Neural cell (in vitro differentiated cells): ENCODE measurements at regions not wholly inside any gene's neighbourhood (a gene's known extent, or its start where the extent isn't known, plus 50 kb on each side); places are given as distances from the start of the nearest gene placed in this dataset.
A peak's percentile ranks its signal among the peaks of the same experiment; 100 is the strongest.

Experiments
- H2AFZ ChIP-seq: fragments of 200-600, 300-800 bp; sonication (generic), shearing (Covaris generic); 2 replicates; pipeline ENCODE4 v1.6.0; 2014; ENCODE audit warnings: low read depth, mild to moderate bottlenecking, antibody characterized with exemption, low read length, moderate library complexity
- H3F3A ChIP-seq: fragments of 200-600 bp; shearing (Covaris generic); 2 replicates; pipeline ENCODE4 v1.6.1; 2016; ENCODE audit warnings: mild to moderate bottlenecking, moderate library complexity, mixed read lengths, antibody characterized with exemption, low read length; ENCODE audit not compliant: insufficient read depth, poor library complexity, severe bottlenecking
- H3K27ac ChIP-seq: fragments of 200-600, 300-800 bp; sonication (generic), shearing (Covaris generic); 2 replicates; pipeline ENCODE4 v1.5.1; 2014; ENCODE audit warnings: mild to moderate bottlenecking, low read length, moderate library complexity
- H3K27me3 ChIP-seq: fragments of 300-800, 200-600 bp; sonication (generic), shearing (Covaris generic); 2 replicates; pipeline ENCODE4 v1.6.0; 2014; ENCODE audit warnings: mild to moderate bottlenecking, low read depth, low read length, moderate library complexity; ENCODE audit not compliant: insufficient read depth
- H3K36me3 ChIP-seq: fragments of 300-800, 200-600 bp; sonication (generic), shearing (Covaris generic); 2 replicates; pipeline ENCODE4 v1.5.1; 2014; ENCODE audit warnings: mild to moderate bottlenecking, antibody characterized with exemption, low read length, moderate library complexity; ENCODE audit not compliant: insufficient read depth
- H3K4me2 ChIP-seq: fragments of 300-800, 200-600 bp; sonication (generic), shearing (Covaris generic); 2 replicates; pipeline ENCODE4 v1.6.0; 2014; ENCODE audit warnings: mild to moderate bottlenecking, low read length
- H3K4me3 ChIP-seq: fragments of 300-800, 200-600 bp; sonication (generic), shearing (Covaris generic); 2 replicates; pipeline ENCODE4 v1.5.1; 2014; ENCODE audit warnings: mild to moderate bottlenecking, low read length, moderate library complexity
- H3K79me2 ChIP-seq: fragments of 200-600 bp; shearing (Covaris generic); replicated peaks from 2 replicates; pipeline ENCODE4 v1.6.0; 2014; ENCODE audit warnings: mild to moderate bottlenecking, low read length, moderate library complexity; ENCODE audit not compliant: insufficient read depth
- H3K9ac ChIP-seq: fragments of 300-800, 200-600 bp; sonication (generic), shearing (Covaris generic); 2 replicates; pipeline ENCODE4 v1.6.1; 2016; ENCODE audit warnings: mild to moderate bottlenecking, low read length, mixed read lengths
- H3K9me2 ChIP-seq: fragments of 200-600 bp; shearing (Covaris generic); 2 replicates; pipeline ENCODE4 v1.6.1; 2016; ENCODE audit warnings: mild to moderate bottlenecking, low read length, mixed read lengths; ENCODE audit not compliant: insufficient read depth
- H3K9me3 ChIP-seq: fragments of 200-600, 300-800 bp; sonication (generic), shearing (Covaris generic); 2 replicates; pipeline ENCODE4 v1.6.1; 2016; ENCODE audit warnings: mild to moderate bottlenecking, mixed run types, low read length, moderate library complexity, mixed read lengths
- H4K20me1 ChIP-seq: fragments of 200-600 bp; shearing (Covaris generic); 2 replicates; pipeline ENCODE4 v1.6.1; 2016; ENCODE audit warnings: mild to moderate bottlenecking, mixed run types; ENCODE audit not compliant: insufficient read depth
- EP300 ChIP-seq: fragments of 450-650 bp; conservative IDR thresholded peaks from 2 replicates; pipeline ENCODE4 v1.6.1; 2014; ENCODE audit warnings: antibody characterized with exemption, mild to moderate bottlenecking, moderate library complexity; ENCODE audit not compliant: poor library complexity, severe bottlenecking
- EZH2 ChIP-seq: fragments of 200-600, 300-800 bp; shearing (Covaris generic), sonication (generic); IDR thresholded peaks from 2 replicates; pipeline ENCODE4 v1.6.1; 2014; ENCODE audit warnings: antibody characterized with exemption, low read length, borderline replicate concordance, mild to moderate bottlenecking; ENCODE audit not compliant: insufficient read depth, poor library complexity, severe bottlenecking
- MXI1 ChIP-seq: fragments of 450-650 bp; conservative IDR thresholded peaks from 2 replicates; pipeline ENCODE4 v1.6.1; 2014; ENCODE audit warnings: antibody characterized with exemption, mild to moderate bottlenecking; ENCODE audit not compliant: poor library complexity, severe bottlenecking
- POLR2AphosphoS5 ChIP-seq: IDR thresholded peaks from 2 replicates; pipeline ENCODE4 v1.6.1; 2012
- RAD21 ChIP-seq: fragments of 450-650 bp; conservative IDR thresholded peaks from 2 replicates; pipeline ENCODE4 v1.6.1; 2014; ENCODE audit warnings: antibody characterized with exemption, mild to moderate bottlenecking, moderate library complexity
- SMC3 ChIP-seq: fragments of 450-650 bp; conservative IDR thresholded peaks from 2 replicates; pipeline ENCODE4 v1.6.1; 2014; ENCODE audit warnings: antibody characterized with exemption, mild to moderate bottlenecking, moderate library complexity; ENCODE audit not compliant: poor library complexity
- TAF1 ChIP-seq: IDR thresholded peaks from 2 replicates; pipeline ENCODE4 v1.6.1; 2012; ENCODE audit warnings: low read depth
- TF ChIP-seq, protein P1 (sequence below): fragments of 450-650 bp; IDR thresholded peaks from 2 replicates; pipeline ENCODE4 v1.5.1; 2014; ENCODE audit warnings: antibody characterized with exemption, mild to moderate bottlenecking, moderate library complexity; ENCODE audit not compliant: poor library complexity, severe bottlenecking
- TF ChIP-seq, protein P2 (sequence below): IDR thresholded peaks from 2 replicates; pipeline ENCODE4 v1.6.1; 2012; ENCODE audit warnings: borderline replicate concordance

DNA sequence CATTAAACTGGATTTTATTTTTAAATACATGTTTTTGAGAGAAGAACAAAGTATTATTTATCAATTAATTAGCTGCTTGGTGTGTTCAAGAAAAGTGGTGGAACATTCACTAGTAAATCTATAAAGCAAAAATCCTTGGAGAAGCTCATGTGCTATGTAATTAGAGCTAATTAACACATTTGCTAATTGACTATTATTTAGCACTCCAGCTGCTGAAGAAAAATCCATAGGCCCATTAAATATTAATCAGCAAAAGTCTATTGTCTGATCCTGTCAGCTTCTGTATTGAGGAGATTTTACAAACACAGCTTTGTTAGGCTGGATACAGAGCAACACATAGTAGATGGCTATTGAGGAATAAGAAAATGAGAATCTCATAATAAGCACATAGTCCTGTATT is 336.1 kb downstream of the RBM43 start:
- Histone ChIP-seq H3K9ac (peak overlapping the region; percentile 45), H3K9me2 (no peaks in the 10 kb centered on the region), H3K4me2 (peak overlapping the region; percentile 1), H3K9me3 (no peaks in the 10 kb centered on the region), H3K27me3 (no peaks in the 10 kb centered on the region), H3K36me3 (no peaks in the 10 kb centered on the region), H3K4me3 (peak overlapping the region; percentile 41), H2AFZ (no peak overlapping the region), H3F3A (no peaks in the 10 kb centered on the region), H3K27ac (peak overlapping the region; percentile 83), H4K20me1 (no peaks in the 10 kb centered on the region), H3K79me2 (no peaks in the 10 kb centered on the region)
- TF ChIP-seq POLR2AphosphoS5 = no peak
- TF ChIP-seq, protein P1, sequence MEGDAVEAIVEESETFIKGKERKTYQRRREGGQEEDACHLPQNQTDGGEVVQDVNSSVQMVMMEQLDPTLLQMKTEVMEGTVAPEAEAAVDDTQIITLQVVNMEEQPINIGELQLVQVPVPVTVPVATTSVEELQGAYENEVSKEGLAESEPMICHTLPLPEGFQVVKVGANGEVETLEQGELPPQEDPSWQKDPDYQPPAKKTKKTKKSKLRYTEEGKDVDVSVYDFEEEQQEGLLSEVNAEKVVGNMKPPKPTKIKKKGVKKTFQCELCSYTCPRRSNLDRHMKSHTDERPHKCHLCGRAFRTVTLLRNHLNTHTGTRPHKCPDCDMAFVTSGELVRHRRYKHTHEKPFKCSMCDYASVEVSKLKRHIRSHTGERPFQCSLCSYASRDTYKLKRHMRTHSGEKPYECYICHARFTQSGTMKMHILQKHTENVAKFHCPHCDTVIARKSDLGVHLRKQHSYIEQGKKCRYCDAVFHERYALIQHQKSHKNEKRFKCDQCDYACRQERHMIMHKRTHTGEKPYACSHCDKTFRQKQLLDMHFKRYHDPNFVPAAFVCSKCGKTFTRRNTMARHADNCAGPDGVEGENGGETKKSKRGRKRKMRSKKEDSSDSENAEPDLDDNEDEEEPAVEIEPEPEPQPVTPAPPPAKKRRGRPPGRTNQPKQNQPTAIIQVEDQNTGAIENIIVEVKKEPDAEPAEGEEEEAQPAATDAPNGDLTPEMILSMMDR = no peak
- no peak for TF ChIP-seq EP300
- no peak for TF ChIP-seq RAD21
- no peak for TF ChIP-seq SMC3

DNA sequence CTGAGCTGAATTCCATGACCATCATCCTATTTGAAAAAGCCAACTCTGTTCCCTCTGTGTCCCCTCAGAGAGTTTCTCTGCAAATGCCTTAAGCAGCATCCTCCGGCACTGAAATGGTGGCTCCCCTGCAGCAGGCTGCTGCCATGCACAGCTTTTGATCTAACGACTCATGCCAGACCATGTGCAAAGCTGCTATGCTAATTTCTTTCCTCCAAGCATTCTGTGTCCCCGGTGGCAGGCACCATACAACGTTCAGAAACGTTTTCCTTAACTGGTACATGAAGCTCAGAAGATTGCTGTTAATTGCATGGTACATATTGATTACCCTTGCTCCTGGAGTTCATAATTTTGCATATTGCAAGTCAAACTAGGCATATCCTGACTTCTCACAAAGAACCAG is 336.8 kb downstream of the RBM43 start:
- H3K36me3 ChIP-seq = no peaks in the 10 kb centered on the region
- no peaks in the 10 kb centered on the region for H3K79me2 ChIP-seq
- TF ChIP-seq POLR2AphosphoS5 (peak; percentile 30), MXI1 (no peak), TAF1 (no peak), SMC3 (peak; percentile 51), EZH2 (no peak), RAD21 (peak; percentile 51), EP300 (peak; percentile 60)
- TF ChIP-seq, protein P2, sequence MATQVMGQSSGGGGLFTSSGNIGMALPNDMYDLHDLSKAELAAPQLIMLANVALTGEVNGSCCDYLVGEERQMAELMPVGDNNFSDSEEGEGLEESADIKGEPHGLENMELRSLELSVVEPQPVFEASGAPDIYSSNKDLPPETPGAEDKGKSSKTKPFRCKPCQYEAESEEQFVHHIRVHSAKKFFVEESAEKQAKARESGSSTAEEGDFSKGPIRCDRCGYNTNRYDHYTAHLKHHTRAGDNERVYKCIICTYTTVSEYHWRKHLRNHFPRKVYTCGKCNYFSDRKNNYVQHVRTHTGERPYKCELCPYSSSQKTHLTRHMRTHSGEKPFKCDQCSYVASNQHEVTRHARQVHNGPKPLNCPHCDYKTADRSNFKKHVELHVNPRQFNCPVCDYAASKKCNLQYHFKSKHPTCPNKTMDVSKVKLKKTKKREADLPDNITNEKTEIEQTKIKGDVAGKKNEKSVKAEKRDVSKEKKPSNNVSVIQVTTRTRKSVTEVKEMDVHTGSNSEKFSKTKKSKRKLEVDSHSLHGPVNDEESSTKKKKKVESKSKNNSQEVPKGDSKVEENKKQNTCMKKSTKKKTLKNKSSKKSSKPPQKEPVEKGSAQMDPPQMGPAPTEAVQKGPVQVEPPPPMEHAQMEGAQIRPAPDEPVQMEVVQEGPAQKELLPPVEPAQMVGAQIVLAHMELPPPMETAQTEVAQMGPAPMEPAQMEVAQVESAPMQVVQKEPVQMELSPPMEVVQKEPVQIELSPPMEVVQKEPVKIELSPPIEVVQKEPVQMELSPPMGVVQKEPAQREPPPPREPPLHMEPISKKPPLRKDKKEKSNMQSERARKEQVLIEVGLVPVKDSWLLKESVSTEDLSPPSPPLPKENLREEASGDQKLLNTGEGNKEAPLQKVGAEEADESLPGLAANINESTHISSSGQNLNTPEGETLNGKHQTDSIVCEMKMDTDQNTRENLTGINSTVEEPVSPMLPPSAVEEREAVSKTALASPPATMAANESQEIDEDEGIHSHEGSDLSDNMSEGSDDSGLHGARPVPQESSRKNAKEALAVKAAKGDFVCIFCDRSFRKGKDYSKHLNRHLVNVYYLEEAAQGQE = peak; percentile 48
- TF ChIP-seq, protein P1 = peak; percentile 26
- H3K9me2 ChIP-seq = no peaks in the 10 kb centered on the region
- H3K4me2 ChIP-seq = peak overlapping the region; percentile 1
- H4K20me1 ChIP-seq = no peaks in the 10 kb centered on the region
- H3K27me3 ChIP-seq = no peaks in the 10 kb centered on the region
- H3K9ac ChIP-seq = peak overlapping the region; percentile 45
- H3K9me3 ChIP-seq = no peaks in the 10 kb centered on the region
- peak overlapping the region; percentile 83 for H3K27ac ChIP-seq
- peak overlapping the region; percentile 56 for H2AFZ ChIP-seq
- peak overlapping the region; percentile 41 for H3K4me3 ChIP-seq
- no peaks in the 10 kb centered on the region for H3F3A ChIP-seq
